NOMO-1 (cell line): ENCODE measurements at regions not wholly inside any gene's neighbourhood (a gene's known extent, or its start where the extent isn't known, plus 50 kb on each side); places are given as distances from the start of the nearest gene placed in this dataset.
"Not testable (repeated sequence)": the region's sequence is repeated elsewhere in the genome, so short reads cannot be mapped to it uniquely, and the experiment has no call there.

Experiments used
- DNase-seq, 2 experiments: peaks; one replicate each; lab custom pipeline; 2025; ENCODE audit not compliant: unreplicated experiment in 2 of 2; lab: John Stamatoyannopoulos, UW

DNA sequence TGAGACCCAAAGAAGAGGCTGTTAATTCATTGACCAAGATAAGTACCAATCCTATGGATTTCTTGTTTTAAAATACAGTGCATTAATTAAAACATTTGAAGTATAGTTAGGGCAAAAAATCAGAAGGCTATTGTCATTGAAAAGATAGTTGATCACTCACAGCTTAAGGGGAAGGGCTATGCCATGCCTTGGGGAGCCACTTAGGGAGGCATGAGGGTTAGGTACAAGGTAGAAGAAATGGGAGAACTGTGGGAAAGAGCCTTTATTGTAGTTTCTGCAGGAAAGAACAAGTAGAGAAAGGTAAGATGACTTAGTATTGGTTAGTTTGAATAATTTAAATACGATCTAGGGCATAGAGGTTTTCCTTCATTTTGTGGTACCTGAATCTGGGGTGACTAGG lies 1285.5 kb upstream of the TMEFF2 start:
- no peak for DNase-seq

GRCh38 chr2:193476171-193476800 lies 1281.6 kb upstream of the TMEFF2 start:
- DNase-seq: peak; percentile 42 to 55

- DNase-seq: no peak
These were observed 1280.3 kb upstream of the TMEFF2 start for GRCh38 chr2:193475038-193475437.

- no peak for DNase-seq
These were observed 1274.5 kb upstream of the TMEFF2 start for GRCh38 chr2:193469251-193469650.

- DNase-seq: no peak
These were observed 1272.7 kb upstream of the TMEFF2 start for GRCh38 chr2:193467276-193467987.

DNA sequence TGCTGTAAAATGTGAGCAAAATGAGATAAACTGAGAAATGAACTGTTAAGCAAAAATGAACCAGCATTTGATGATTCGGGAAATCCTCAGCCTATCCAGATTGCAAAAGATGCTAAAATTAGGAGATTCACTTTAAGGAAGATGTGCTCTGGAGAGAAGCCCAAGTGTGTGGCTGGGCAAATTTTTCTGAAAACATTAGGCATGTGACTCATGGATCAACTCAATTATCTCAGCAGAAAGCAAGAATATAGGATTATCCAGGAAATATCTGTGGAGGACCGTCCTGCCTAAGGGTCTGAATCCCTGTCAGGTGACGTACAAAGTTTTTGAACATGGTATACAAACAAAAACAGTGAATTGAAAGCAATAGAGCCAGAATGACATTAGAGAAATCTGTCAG lies 1268.3 kb upstream of the TMEFF2 start:
- DNase-seq: no peak

DNA sequence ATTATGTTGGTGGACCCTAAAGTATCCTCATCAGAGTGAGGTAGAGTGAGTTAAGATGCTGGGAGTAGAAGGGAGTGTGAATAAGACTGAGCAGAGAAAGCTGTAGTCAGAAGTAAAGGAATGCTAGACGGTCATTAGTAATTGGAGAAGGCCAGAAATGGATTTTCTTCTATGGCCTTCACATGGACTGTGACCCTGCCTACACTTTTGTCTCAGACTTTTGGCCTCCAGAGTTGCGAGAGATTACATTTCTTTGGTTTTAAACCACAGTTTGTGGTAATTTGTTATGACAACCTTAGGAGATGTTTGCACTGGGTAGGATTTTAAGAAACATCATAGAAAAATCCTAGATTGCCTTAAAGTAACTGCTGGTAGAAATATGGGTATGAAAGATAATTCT lies 1267.7 kb upstream of the TMEFF2 start:
- DNase-seq: no peak

- DNase-seq: no peak
These were observed 1266.8 kb upstream of the TMEFF2 start for GRCh38 chr2:193461431-193461934.

DNA sequence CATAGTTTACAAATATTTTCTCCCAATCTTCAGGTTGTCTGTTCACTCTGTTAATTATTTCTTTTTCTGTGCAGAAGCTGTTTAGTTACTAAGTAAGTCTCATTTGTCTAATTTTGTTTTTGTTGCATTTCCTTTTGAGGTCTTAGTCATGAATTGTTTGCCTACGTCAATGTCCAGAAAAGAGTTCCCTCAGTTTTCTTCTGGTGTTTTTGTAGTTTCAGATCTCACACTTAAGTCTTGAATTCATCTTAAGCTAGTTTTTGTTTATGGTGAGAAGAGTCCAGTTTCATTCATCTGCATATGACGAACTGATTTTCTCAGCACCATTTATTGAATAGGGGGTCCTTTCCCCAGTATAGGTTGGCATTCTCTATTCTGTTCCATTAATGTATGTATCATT lies 1252.2 kb upstream of the TMEFF2 start:
- DNase-seq: no peak

DNA sequence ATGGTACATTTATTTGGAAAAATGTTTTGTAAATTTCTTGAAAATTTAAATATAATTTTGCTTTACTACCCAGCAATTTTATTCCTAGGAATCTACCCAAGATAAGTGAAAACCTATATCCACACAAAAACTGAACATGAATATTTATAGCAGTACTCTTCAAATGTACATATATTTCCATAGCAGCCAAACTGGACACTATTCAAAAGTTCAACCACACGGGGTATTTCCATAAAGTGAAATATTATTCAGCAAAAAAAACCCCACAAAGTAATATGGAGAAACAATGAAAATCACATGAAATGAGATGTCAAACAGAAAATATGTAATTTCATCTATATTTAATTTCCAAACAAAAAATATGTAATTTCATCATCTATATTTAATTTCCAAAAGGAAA lies 1247.6 kb upstream of the TMEFF2 start:
- DNase-seq: no peak

DNA sequence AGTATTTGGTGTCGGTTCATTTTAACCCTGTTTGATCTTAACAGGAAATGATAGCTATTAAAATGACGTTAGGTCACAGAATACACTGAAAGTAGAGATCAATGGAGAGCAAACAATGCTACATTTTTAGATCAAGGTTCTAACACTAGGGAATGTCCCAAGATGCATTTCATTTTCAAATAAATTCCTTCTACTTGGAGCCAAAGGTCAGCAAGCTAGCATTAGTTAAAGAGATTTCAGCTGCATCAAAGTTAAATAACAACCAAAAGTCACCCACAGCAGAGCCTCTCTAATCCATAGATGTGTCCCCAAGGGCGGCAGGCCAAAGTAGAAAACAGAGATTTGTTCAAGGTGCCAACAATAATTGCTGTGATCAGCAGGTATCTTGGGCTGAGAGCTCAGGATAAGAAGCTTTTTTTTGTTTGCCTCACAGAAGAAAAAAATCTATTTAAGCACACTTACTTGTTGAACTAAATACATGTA lies 1233.6 kb upstream of the TMEFF2 start:
- DNase-seq: no peak

- DNase-seq: not testable (repeated sequence)
These were observed 1217.6 kb upstream of the TMEFF2 start for GRCh38 chr2:193412368-193412767.

GRCh38 chr2:193409951-193410350 lies 1215.2 kb upstream of the TMEFF2 start:
- DNase-seq: no peak

GRCh38 chr2:193382583-193382982 lies 1187.8 kb upstream of the TMEFF2 start:
- DNase-seq: no peak

GRCh38 chr2:193377789-193378188 lies 1183.1 kb upstream of the TMEFF2 start:
- no peak for DNase-seq

GRCh38 chr2:193373120-193373519 lies 1178.4 kb upstream of the TMEFF2 start:
- no peak for DNase-seq

- no peak for DNase-seq
These were observed 1176.5 kb upstream of the TMEFF2 start for GRCh38 chr2:193371200-193371599.

GRCh38 chr2:193368615-193369014 lies 1173.9 kb upstream of the TMEFF2 start:
- DNase-seq: no peak

DNA sequence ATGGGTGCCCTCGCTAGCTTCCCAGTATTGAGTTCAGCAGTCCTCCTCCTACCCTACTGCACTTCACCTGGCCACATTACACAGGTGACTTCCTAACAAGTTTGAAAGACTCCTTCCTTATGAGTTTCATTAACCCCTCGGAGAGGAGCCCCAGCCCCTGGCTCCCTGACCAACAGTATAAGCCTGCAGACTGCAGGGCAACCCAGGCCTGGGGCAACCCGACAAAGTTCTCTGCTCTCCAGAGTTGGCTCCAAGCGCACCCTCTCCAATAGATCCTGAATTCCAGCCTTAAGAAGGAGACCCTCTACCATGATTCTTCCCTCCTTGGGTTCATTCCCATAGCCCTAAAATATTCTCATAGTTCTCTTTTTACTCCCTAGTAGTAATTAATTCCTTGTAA lies 1162.8 kb upstream of the TMEFF2 start:
- no peak for DNase-seq

DNA sequence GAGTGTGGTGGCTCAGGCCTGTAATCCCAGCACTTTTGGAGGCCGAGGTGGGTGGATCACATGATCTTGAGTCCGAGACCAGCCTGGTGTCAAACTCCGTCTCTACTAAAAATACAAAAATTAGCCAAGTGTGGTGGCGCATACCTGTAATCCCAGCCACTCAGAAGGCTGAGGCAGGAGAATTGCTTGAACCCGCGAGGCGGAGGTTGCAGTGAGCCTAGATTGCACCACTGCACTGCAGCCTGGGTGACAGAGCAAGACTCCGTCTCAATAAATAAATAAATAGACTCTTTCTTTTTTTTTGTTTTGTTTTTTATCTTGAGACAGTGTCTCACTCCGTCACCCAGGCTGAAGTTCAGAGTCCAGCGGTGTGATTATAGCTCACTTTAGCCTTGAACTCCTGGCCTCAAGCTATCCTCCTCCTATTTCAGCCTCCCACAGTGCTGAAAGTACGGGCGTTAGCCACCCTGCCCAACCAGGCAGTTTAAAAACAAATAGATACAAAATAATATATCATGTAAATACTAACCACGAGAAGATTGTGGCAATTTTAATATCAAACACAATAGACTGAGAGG lies 1158.0 kb upstream of the TMEFF2 start:
- not testable (repeated sequence) for DNase-seq

GRCh38 chr2:193350509-193350908 lies 1155.8 kb upstream of the TMEFF2 start:
- DNase-seq: no peak

DNA sequence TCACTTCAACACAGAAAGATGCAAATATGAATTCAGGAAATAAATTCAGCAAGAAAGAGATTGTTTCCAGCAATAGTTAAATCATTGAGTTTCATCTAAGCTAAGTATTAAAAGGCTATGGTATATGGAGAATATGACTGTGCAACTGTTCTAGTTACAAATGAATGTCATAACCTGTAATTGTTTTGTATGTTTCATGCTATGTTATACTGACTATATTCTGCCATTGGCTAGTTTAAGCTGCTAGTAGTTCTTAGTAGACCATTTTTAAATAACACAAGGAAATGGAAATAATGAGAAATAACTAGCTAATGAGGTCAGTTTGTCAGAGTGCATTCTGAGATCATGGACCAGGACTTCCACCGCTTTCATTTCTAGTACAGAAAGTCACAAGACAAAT lies 1154.9 kb upstream of the TMEFF2 start:
- DNase-seq: no peak
